HG03064 (cell line): ENCODE measurements at regions not wholly inside any gene's neighbourhood (a gene's known extent, or its start where the extent isn't known, plus 50 kb on each side); places are given as distances from the start of the nearest gene placed in this dataset.
"Not testable (repeated sequence)": the region's sequence is repeated elsewhere in the genome, so short reads cannot be mapped to it uniquely, and the experiment has no call there.

Source experiments
- ATAC-seq: cut with Tn5 transposase; IDR thresholded peaks from one replicate; pipeline ENCODE4 v1.9.1; 2021; ENCODE audit warnings: low read depth; ENCODE audit not compliant: unreplicated experiment

DNA sequence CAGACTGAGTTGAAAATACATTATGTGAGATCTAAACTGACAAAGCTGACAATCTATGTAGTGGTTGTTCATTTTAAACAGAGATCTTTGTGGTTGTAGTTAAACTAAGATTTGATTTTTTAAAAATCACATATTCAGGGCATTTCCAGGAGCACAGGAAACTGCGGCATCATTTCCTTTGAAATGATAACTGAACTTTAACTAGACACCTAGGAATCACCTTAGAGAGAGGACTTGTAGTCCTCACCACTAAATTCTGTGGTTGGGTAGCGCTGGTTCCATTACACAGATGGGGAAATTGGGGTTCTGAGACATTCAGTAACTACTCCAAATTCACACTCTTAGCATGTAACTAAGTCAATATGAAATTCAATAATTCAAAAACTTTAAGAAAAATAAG lies 96.0 kb upstream of the TRIB2 start:
- no peak for ATAC-seq

DNA sequence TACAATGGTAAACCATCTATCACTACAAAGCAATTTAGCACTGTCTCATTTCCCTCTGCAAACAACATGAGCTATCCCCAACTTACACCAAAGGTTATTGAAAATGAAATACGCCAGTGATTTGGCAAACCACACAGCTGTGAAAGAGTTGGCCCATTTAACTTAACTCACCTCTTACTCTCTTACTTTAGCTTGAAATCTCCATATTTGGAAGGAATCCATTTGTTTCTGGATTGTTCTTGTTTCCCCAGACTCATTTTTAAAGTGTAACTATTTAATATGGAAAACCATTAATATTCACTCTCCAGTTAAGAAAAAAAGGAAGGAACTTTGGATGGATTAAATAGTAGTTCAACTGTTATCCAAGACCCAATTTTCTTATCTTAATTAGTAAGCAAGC lies 93.7 kb upstream of the TRIB2 start:
- no peak for ATAC-seq

DNA sequence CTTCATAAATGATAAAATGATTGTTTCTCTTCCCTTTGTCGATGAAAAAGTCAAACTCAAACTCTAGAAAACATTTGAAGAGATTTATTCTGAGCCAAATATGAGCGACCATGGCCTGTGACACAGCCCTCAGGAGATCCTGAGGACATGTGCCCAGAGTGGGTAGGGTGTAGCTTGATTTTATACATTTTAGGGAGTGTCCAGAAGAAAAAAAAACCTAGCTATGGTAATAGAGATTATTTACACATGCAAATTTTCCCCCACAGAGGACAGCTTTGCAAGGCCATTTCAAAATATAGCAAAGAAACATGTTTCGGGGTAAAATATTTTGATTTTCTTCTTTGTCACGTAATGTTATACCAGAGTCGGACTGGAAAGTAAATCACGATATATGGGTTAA lies 92.4 kb upstream of the TRIB2 start:
- no peak for ATAC-seq

DNA sequence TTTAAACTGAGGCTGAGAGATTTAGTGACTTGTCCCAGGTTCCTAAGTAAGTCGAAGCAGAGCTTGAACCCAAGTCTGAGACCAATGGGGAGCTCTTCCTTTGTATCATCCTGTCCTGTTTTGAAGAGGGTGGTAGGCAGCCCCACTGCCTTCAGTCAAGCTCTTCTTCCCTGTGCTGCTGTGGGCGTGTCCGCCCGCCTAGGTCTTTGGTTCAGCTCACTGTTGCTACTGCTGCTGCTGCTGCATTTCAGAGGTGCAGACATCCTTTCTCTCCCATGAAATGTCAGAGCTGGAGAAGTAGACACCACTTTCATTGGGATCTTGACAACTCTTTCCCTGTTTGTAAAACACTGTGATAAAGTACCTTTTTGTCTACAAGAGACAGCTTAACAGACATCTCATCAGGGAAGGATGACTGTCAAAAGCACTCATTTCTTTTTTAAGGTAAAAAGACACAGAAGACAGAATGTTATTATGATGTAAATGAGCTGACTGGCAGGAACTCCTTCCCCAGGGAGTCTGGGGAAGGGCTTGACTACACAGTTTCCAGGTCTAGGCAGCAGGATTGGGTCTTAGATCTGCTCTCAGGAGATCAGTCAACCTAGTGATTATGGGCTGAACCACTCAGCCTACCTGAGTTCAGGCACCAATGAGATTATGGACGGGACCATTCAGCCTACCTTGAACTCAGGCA lies 91.7 kb upstream of the TRIB2 start:
- no peak for ATAC-seq

DNA sequence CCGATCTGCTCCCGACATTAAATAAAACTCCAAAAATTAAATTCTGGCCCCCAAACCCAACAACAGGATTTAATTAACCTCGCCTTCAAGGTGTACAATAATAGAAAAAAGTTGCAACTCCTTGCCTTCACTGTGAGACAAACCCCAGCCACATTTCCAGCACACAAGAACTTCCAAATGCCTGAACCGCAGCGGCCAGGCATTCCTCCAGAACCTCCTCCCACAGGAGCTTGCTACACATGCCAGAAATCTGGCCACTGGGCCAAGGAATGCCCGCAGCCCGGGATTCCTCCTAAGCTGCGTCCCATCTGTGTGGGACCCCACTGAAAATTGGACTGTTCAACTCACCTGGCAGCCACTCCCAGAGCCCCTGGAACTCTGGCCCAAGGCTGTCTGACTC lies 88.2 kb upstream of the TRIB2 start:
- not testable (repeated sequence) for ATAC-seq

DNA sequence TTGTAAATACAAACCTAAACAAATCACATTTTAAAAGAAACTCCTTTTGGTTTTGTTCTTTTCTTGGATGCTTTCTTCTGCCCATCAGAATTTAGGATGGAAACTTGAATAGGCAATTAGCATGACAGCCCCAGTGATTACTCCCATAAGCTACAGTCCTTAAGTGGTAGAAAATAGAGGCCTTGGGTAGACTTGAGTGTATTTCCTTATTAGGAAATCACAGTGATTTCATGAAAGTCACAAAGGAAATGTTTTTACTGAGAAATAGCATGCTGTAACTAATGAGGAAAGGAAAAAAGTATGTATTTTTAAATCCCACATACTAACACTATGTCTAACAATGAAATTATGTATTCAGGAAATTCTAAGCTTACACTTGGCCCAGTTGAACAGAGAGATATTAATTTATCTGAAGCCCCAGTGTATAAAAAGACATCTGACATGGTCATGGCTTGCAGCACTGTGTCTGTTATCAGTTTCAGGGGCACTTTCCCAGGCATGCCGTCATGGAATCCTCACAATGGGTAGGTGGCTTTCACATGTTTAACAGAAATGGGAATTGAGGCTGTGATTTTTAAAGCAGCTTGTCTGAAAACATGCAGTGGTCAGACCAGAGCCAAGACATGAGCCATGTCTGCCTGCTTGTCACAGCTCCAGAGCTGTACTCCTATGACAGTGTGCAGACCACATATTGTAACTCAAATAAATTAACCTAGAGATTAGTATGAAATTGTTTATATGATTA lies 79.7 kb upstream of the TRIB2 start:
- no peak for ATAC-seq

DNA sequence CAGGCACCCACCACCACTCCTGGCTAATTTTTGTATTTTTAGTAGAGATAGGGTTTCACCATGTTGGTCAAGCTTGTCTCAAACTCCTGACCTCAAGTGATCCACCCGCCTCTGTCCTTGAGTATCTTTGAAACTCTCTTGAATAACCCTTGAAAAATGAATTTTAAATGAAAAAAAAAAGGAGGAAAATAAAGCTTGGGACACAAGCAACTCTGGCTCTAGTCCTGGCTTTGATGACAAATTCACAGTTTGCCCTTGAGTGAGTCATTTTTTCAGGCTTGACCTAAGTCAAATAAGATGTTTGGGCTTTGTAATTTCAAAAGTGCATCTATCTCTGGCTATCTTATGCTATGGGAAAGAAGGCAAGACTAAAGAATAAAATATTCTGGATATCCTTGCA lies 79.0 kb upstream of the TRIB2 start:
- no peak for ATAC-seq

DNA sequence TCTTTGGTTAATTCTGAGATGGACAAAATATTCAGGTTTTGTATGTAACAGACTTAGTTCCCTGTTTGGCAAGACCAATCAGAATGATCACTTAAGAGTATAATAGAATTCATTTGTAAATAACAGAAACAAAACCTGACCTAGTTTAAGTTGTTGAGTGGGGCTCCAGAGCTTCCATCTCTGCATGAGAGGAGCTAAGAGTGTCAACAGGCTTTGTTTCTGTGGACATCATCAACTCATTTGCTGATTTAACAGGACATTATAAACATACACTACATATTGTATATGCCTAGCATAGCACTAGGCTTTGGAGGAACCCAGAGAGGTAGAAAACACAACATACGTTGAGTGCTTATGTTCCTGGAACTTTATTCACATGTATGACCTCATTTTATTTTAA lies 75.3 kb upstream of the TRIB2 start:
- ATAC-seq = no peak

DNA sequence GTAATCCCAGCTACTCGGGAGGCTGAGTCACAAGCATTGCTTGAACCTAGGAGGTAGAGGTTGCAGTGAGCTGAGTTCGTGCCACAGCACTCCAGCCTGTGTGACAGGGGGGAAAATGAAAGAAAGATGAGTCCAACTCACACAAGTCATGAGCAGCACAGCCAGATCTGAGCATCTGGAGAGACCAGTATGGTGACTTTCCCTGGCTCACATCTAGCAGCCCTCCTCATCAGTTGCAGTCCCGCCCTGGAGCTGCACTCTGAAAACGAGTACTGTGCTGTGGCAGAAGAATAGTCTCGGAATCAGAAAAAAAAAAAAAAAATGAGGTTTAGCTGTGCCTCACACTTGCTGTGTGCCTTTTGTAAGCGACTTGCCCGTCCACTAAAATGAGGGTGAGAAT lies 74.4 kb upstream of the TRIB2 start:
- ATAC-seq = no peak

DNA sequence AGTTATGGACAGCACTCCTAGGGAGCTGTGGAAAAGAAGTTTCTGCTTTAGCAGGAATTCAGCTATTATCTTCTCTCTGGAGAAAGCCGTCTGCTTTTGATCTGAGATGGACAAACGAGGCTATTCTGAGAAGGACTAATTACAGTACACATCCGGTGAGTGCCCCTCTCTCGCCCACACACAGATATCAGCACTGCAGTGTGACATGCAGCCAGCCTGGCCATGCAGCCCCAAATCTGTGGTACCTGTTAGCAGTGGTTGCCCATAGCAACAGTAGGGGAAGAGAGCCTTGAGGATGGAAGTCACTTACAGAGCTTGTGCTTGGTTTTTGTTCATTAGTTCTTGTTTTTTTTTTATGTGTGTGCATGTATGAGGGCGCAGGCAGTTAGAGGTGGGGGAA lies 73.9 kb upstream of the TRIB2 start:
- no peak for ATAC-seq

DNA sequence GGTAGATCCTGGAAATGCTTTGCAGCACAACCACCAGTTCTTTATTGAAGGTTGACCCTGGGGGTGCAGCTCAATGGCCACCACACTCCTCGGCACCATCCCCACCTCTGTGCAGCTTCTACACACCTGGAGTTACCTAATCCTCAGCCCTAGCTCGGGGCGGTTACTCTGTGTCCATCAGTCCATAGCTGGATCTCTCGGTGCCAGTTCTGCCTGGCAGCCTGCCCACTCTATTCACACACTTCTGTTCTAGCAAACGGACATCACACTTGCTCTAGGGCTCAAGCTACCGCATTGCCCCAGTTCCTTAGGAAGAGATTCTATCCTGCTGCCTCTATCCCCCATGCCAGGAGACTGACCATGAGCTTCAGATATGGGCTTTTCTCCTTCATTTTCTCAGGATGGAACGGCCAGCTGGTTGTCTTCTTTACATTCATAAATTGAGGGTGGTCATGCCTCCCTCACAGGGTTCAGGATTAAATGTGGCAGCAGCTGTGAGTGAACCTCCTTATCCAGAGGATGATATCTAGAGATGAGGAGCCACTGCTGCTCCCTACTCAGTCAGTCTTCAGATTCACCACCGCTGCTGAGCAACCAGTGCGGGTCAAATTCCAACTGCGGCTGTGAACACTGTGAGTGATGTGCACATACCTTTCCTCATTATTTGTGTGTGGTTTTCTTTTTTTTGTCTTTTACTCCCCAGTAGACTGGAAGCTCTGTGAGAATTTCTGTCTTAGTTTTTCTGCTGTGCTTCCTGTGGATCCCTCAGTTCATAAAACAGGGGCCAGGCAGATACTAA lies 66.9 kb upstream of the TRIB2 start:
- no peak for ATAC-seq

DNA sequence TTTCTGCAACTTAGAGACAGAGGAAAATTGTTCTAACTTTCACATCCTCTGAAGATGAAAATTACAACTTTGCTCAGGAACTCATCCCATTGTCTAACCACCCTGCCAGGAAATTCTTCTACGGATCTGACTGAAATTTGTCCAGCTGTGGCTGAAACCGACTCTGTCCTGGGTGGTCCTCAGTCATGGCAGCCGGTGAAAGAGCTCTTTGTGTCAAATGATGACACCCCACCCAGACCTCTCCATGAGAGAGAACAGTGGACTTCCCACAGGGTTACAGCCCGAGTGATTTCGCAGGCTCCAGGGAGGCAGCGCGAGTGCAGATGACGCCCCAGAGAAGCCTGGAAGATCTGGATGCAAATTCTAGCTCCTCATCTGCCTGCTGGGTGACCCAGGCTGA lies 65.1 kb upstream of the TRIB2 start:
- no peak for ATAC-seq

DNA sequence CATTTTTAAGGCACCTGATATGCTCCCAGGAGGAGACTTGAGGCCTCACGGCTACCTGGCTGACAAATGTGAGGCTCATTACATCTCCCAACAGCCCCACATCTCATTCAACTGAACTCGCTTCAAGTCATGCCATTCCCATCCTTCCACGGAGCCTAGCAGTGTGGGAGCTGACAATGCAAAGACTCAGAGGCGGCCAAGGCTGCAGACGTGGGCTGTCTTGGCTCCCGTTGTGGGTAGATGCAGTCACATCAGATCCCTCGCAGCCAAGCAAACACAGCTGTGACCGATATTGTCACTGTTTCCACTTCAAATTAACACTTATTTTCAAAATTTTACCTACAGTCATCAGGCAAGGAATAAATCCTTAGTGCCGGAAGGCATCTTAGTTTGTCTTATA lies 64.0 kb upstream of the TRIB2 start:
- no peak for ATAC-seq

DNA sequence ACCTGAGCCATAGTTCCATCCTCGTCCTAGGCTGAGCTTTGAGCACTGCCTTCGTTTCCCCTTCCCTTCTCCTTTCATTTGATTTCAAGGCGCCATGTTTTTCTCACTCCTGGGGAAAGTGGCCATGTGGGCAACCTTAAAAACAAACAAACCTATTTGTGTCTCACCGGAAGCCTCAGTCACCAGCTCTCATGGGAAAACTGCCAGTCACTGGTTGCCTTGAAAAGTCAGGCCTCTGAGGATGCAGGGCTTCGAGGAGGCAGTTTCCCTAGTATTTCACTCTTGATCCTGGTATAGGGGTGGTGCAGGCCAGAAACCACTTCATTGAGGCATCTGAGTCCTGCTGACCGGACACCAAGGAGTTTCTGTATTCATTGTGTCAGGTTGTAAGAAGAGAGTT lies 59.2 kb upstream of the TRIB2 start:
- no peak for ATAC-seq

DNA sequence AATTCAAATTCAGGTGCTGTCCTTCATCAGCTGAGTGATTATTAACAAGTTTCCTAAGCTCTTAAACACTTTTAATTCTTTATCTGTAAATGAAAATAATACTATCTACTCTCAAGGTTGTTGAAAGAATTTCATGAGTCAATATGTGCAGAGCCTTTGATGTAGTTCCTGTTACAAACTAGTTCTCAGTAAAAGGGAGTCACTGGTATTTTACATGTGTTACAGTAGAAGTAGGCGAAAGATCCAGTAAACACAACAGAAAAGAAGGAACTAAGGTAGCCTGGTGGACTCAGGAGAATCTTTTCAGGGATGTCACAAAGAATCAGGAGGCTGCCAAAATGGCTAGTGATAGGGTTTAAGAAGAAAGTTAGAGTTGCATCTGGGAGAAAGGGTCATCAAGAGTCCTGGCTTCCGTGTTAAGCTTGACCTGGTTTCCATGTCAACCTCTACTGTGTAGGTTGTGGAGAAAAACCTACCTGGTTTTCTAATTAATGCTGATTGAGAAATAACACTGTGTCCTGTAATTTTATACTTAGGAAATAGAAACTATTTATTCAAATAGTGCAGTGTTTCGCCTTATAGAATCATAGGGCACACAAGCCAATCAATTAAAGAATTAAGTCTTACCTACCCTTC lies 58.3 kb upstream of the TRIB2 start:
- ATAC-seq = no peak

DNA sequence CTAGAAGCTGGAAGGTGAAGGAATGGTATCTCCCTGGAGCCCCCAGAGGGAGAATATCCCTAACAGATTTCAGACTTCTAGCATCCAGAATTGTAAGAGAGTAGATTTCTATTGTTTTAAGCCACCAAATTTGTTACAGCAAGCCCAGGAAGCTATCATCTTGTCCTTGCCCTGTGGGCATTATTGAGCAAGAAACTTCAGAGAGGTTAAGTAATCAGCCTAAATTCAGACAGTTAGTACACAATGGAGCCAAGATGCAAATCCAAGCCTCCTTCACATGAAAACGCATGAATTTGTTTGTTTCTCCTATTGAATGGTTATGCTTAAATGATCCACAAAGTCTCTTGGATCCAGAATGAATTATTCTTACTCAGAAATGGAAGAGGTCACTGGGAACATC lies 55.2 kb upstream of the TRIB2 start:
- ATAC-seq = no peak

DNA sequence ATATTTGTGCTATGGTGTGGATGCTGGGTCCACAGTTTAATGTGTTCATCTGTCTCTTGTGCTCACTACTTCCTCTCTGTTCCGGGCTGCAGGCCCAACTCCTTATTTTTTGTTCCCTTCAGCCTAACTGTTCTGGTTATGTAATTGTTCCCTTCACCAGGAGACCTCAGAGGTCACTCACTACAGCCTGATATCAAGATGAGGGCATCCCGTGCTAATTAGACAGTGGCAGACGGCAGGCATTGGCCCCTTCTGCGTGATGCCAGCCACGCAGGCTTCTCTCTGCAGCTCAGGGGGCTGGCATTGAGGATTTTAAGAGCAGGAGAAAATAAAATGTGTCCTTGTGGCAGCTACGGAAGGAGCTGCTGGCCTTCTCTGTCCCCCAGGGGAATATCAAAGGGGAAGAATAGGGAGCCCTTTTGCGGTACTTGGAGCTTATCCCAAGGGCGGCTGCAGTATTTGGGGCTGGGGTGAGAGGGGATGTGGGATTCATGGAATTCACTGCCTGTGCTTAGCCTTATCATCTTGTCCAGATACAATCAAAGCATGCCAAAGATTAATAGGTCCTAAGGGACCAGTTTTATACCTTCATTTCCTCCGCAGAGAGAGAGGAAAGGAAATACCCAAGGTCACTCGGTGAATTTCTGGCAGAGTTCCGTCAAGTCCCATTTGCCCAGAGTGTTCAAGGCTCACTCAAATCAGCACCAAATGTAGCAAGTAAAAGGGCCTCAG lies 53.3 kb upstream of the TRIB2 start:
- no peak for ATAC-seq

DNA sequence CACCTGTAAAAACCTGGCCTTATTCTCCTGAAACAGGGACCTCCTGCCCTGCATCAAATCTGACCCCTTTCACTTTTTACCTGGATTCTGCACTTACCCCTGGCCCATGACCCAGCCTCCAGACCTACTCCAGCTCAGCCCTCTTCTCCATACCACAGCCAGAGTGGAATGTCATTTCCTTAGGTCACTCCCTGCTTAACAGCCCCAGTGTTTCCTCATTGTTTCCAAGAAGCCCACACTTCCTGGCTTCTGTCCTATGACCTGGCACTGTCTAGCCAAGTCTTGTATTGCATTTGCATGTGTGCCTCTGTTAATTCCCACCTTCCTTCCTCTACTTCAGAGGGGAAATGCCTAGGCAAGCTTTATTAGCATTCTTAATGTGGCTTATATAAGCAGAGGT lies 51.4 kb upstream of the TRIB2 start:
- no peak for ATAC-seq

DNA sequence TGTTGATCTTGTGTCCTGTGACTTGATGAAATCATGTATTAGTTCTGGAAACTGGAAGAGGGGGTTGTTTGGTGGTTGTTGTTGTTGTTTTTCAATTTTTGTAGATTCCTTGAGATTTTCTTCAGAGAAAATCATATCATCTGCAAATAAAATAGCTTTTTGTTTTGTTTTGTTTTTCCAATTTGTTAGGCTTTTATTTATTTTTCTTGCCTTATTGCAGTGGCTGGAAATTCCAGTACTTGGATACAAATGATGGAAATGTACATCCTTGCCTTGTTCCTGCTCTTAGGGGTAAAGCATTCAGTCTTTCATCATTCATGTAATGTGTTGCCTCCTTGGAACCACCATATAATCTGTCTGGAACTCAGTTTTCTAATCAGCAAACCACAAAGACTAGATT lies 50.3 kb upstream of the TRIB2 start:
- ATAC-seq = no peak
